SK-N-SH (cell line): ENCODE measurements at regions not wholly inside any gene's neighbourhood (a gene's known extent, or its start where the extent isn't known, plus 50 kb on each side); places are given as distances from the start of the nearest gene placed in this dataset.

Experiments
- CTCF ChIA-PET: fragments of 300-600, 350-600 bp; formaldehyde crosslinking; extraction: SDS; loops from one replicate; lab custom pipeline; 2021; lab: Yijun Ruan, JAX
- POLR2A ChIA-PET: fragments of 350-600 bp; sonication (Branson Sonifier 250); formaldehyde crosslinking; extraction: SDS; loops from one replicate; lab custom pipeline; 2020; ENCODE audit warnings: antibody characterized with exemption, inconsistent platforms; lab: Yijun Ruan, JAX
- DNase-seq: peaks from one replicate; pipeline ENCODE4 v3.0.0; 2012
- H2AFZ ChIP-seq: fragments of 200-600 bp; sonication (generic); 2 replicates; pipeline ENCODE4 v1.8.1; 2016; ENCODE audit warnings: antibody characterized with exemption, mild to moderate bottlenecking, low read depth
- H3F3A ChIP-seq: fragments of 200-600 bp; sonication (generic); replicated peaks from 2 replicates; pipeline ENCODE3; 2016; ENCODE audit warnings: antibody characterized with exemption, mild to moderate bottlenecking; ENCODE audit not compliant: insufficient read depth
- H3K27ac ChIP-seq, 2 experiments: fragments of 200-500 bp in 1 of 2; fragments of 200-600 bp in 1 of 2; sonication (Bioruptor generic) in 1 of 2; sonication (generic), shearing (Covaris generic) in 1 of 2; 2 replicates each; pipeline versions ENCODE4 v1.5.1 to v1.6.1; 2014 to 2016; ENCODE audit warnings: low read depth in 2 of 2, inconsistent platforms in 1 of 2, low read length in 1 of 2, mild to moderate bottlenecking in 1 of 2, mixed read lengths in 1 of 2
- H3K27me3 ChIP-seq: fragments of 200-600 bp; sonication (generic), shearing (Covaris generic); 2 replicates; pipeline ENCODE4 v1.6.1; 2016; ENCODE audit warnings: mixed run types; ENCODE audit not compliant: insufficient read depth
- H3K36me3 ChIP-seq, 2 experiments: fragments of 200-500 bp in 1 of 2; fragments of 200-600 bp in 1 of 2; sonication (Bioruptor generic) in 1 of 2; sonication (generic) in 1 of 2; replicated peaks in 1 of 2; 2 replicates each; pipeline versions ENCODE3 to v1.5.1; 2014 to 2016; ENCODE audit warnings: low read length in 1 of 2, mild to moderate bottlenecking in 1 of 2; ENCODE audit not compliant: insufficient read depth in 2 of 2, control insufficient read depth in 1 of 2
- H3K4me1 ChIP-seq, 2 experiments: fragments of 200-500 bp in 1 of 2; fragments of 200-600 bp in 1 of 2; sonication (Bioruptor generic) in 1 of 2; sonication (generic), shearing (Covaris generic) in 1 of 2; 2 replicates each; pipeline versions ENCODE4 v1.5.1 to v1.6.1; 2014 to 2016; ENCODE audit warnings: low read depth in 1 of 2, low read length in 1 of 2, mixed run types in 1 of 2; ENCODE audit not compliant: insufficient read depth in 2 of 2, control insufficient read depth in 1 of 2
- H3K4me2 ChIP-seq: fragments of 200-600 bp; sonication (generic), shearing (Covaris generic); 2 replicates; pipeline ENCODE4 v1.6.1; 2017; ENCODE audit warnings: mixed run types
- H3K4me3 ChIP-seq, 2 experiments: fragments of 200-500 bp in 1 of 2; fragments of 200-600 bp in 1 of 2; sonication (Bioruptor generic) in 1 of 2; sonication (generic), shearing (Covaris generic) in 1 of 2; 2 replicates each; pipeline versions ENCODE4 v1.5.1 to v1.8.1; 2014 to 2016; ENCODE audit warnings: low read depth in 2 of 2, inconsistent platforms in 1 of 2, low read length in 1 of 2, mild to moderate bottlenecking in 1 of 2, mixed read lengths in 1 of 2, moderate library complexity in 1 of 2
- H3K79me2 ChIP-seq: fragments of 200-600 bp; sonication (generic); 2 replicates; pipeline ENCODE4 v1.8.1; 2017; ENCODE audit warnings: mild to moderate bottlenecking; ENCODE audit not compliant: insufficient read depth
- H3K9ac ChIP-seq: fragments of 200-600 bp; sonication (generic); 2 replicates; pipeline ENCODE4 v1.6.1; 2017; ENCODE audit warnings: mixed run types
- H3K9me2 ChIP-seq: fragments of 200-600 bp; sonication (generic); 2 replicates; pipeline ENCODE4 v1.6.1; 2017; ENCODE audit warnings: mixed run types
- H3K9me3 ChIP-seq: fragments of 200-600 bp; sonication (generic); 2 replicates; pipeline ENCODE4 v1.6.1; 2017; ENCODE audit warnings: mixed run types, mild to moderate bottlenecking, moderate library complexity
- H4K20me1 ChIP-seq: fragments of 200-600 bp; sonication (generic); 2 replicates; pipeline ENCODE4 v1.6.1; 2017; ENCODE audit warnings: mild to moderate bottlenecking, mixed run types; ENCODE audit not compliant: insufficient read depth
- CHD2 ChIP-seq: fragments of 150-350 bp; IDR thresholded peaks from 2 replicates; pipeline ENCODE4 v1.6.1; 2018; ENCODE audit warnings: low read length; ENCODE audit not compliant: partially characterized antibody
- ELF1 ChIP-seq: IDR thresholded peaks from 2 replicates; pipeline ENCODE4 v1.4.0; 2012
- EP300 ChIP-seq, 2 experiments: IDR thresholded peaks; 2 replicates each; pipeline versions ENCODE4 v1.4.0 to v1.6.1; 2012; ENCODE audit warnings: borderline replicate concordance in 1 of 2, low read depth in 1 of 2, low read length in 1 of 2
- FOSL2 ChIP-seq: IDR thresholded peaks from 2 replicates; pipeline ENCODE4 v1.4.0; 2012; ENCODE audit warnings: low read depth, mild to moderate bottlenecking, moderate library complexity, borderline replicate concordance
- GATA2 ChIP-seq: sonication (generic); formaldehyde crosslinking; IDR thresholded peaks from 2 replicates; pipeline ENCODE4 v1.5.0; 2020; ENCODE audit warnings: mild to moderate bottlenecking, missing genetic modification reagents
- MEF2A ChIP-seq: IDR thresholded peaks from 2 replicates; pipeline ENCODE4 v1.4.0; 2012; ENCODE audit warnings: low read depth, borderline replicate concordance
- NFIC ChIP-seq: IDR thresholded peaks from 2 replicates; pipeline ENCODE4 v1.4.0; 2012; ENCODE audit warnings: borderline replicate concordance
- NRF1 ChIP-seq: IDR thresholded peaks from 2 replicates; pipeline ENCODE4 v1.6.1; 2012; ENCODE audit warnings: low read depth, mild to moderate bottlenecking, low read length
- POLR2AphosphoS5 ChIP-seq: IDR thresholded peaks from 2 replicates; pipeline ENCODE4 v1.6.1; 2012; ENCODE audit warnings: low read depth, low read length
- RCOR1 ChIP-seq: fragments of 150-350 bp; IDR thresholded peaks from 2 replicates; pipeline ENCODE4 v1.6.1; 2017; ENCODE audit warnings: antibody characterized with exemption, low read length
- RFX5 ChIP-seq: IDR thresholded peaks from 2 replicates; pipeline ENCODE4 v1.6.1; 2012; ENCODE audit warnings: mild to moderate bottlenecking, improper control_type of control experiment, low read length
- SMC3 ChIP-seq: IDR thresholded peaks from 2 replicates; pipeline ENCODE4 v1.6.1; 2012; ENCODE audit warnings: low read depth, low read length, improper control_type of control experiment
- TAF1 ChIP-seq: IDR thresholded peaks from 2 replicates; pipeline ENCODE4 v1.6.1; 2012; ENCODE audit warnings: low read depth, mild to moderate bottlenecking, low read length, moderate library complexity, borderline replicate concordance
- TEAD4 ChIP-seq: IDR thresholded peaks from 2 replicates; pipeline ENCODE4 v1.4.0; 2012; ENCODE audit warnings: mild to moderate bottlenecking, borderline replicate concordance; ENCODE audit not compliant: insufficient read depth
- WGBS: methylation state at CpG from one replicate; pipeline ENCODE4 v1.1.6; 2017; ENCODE audit warnings: low lambda C conversion rate; 5-methylcytosine and 5-hydroxymethylcytosine counted together
- TF ChIP-seq, protein P1 (sequence below): fragments of 200-600 bp; sonication (generic); IDR thresholded peaks from 2 replicates; pipeline ENCODE4 v1.6.1; 2017; ENCODE audit warnings: antibody characterized with exemption, mild to moderate bottlenecking, moderate library complexity

- CTCF ChIA-PET = no interaction called here
- Histone ChIP-seq H3K27ac (no peak overlapping the region), H3K36me3 (no peaks in the 10 kb centered on the region), H3K79me2 (no peaks in the 10 kb centered on the region), H3K9ac (no peak overlapping the region), H3F3A (peaks cover 6% of the 10 kb centered on the region), H3K9me2 (no peaks in the 10 kb centered on the region), H4K20me1 (no peaks in the 10 kb centered on the region), H3K9me3 (no peaks in the 10 kb centered on the region), H3K4me3 (no peak overlapping the region), H3K27me3 (no peaks in the 10 kb centered on the region), H2AFZ (no peak overlapping the region), H3K4me1 (peaks cover 0 to 5% of the 10 kb centered on the region in 2 experiments; a peak in 2 of 4 replicates), H3K4me2 (no peak overlapping the region)
- POLR2A ChIA-PET = no interaction called here
- no peak for DNase-seq
- TF ChIP-seq NRF1 = no peak
- no peak for TF ChIP-seq TAF1
- TF ChIP-seq NFIC = no peak
- TF ChIP-seq CHD2 = no peak
- TF ChIP-seq ELF1 = no peak
- no peak for TF ChIP-seq POLR2AphosphoS5
- no peak for TF ChIP-seq SMC3
- no peak for TF ChIP-seq GATA2
- no peak for TF ChIP-seq MEF2A
- TF ChIP-seq EP300 (IDR thresholded peaks at IDR 0.05; ENCODE audit: borderline replicate concordance in 1 of 2, low read depth in 1 of 2, low read length in 1 of 2) = no peak
- WGBS = 76% methylated on average over 1 of the region's 1 CpG
Observed at GRCh38 chr3:29207427-29207826, 73.4 kb upstream of the RBMS3 start.

DNA sequence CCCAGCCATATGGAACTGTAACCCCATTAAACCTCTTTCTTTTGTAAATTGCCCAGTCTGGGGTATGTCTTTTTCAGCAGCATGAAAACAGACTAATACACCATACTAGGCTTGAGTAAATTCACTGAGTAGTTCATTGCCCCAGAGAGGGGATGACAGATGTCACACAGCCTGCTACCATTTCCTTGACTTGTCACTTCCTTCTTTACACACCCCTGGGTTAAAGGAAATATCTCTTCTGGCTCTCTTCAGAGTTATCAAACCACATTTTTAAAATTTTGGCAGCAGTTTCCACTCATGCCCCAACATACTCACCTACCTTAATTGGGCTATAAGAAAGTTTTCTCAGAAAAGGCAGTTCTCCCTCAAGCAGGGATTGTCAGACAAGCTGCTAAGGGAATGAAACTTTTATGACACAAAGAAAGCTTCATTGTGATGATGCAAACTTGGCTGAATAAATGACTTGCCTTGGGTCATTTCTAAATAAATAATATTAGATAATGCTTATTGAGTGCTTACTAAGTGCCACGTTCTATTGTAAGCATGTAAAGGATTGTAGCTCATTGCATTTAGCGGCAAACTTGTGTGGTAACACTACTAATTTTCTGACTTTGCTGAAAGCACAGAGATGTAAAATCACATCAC is 68.0 kb upstream of the RBMS3 start:
- H3K79me2 ChIP-seq = no peaks in the 10 kb centered on the region
- no peaks in the 10 kb centered on the region for H3F3A ChIP-seq
- no peaks in the 10 kb centered on the region for H3K9me2 ChIP-seq
- H3K27ac ChIP-seq = no peak overlapping the region
- no peak overlapping the region for H3K4me2 ChIP-seq
- H4K20me1 ChIP-seq = no peaks in the 10 kb centered on the region
- H2AFZ ChIP-seq = no peak overlapping the region
- no peaks in the 10 kb centered on the region for H3K9me3 ChIP-seq
- no peaks in the 10 kb centered on the region for H3K27me3 ChIP-seq
- no peak overlapping the region for H3K9ac ChIP-seq
- ChIA-PET POLR2A (no interaction called here), CTCF (no interaction called here)
- H3K36me3 ChIP-seq = no peaks in the 10 kb centered on the region
- TF ChIP-seq, protein P1, sequence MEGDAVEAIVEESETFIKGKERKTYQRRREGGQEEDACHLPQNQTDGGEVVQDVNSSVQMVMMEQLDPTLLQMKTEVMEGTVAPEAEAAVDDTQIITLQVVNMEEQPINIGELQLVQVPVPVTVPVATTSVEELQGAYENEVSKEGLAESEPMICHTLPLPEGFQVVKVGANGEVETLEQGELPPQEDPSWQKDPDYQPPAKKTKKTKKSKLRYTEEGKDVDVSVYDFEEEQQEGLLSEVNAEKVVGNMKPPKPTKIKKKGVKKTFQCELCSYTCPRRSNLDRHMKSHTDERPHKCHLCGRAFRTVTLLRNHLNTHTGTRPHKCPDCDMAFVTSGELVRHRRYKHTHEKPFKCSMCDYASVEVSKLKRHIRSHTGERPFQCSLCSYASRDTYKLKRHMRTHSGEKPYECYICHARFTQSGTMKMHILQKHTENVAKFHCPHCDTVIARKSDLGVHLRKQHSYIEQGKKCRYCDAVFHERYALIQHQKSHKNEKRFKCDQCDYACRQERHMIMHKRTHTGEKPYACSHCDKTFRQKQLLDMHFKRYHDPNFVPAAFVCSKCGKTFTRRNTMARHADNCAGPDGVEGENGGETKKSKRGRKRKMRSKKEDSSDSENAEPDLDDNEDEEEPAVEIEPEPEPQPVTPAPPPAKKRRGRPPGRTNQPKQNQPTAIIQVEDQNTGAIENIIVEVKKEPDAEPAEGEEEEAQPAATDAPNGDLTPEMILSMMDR = no peak
- TF ChIP-seq TAF1 (no peak), RFX5 (no peak), TEAD4 (no peak), FOSL2 (no peak), RCOR1 (no peak)
- no peak for DNase-seq
- WGBS = 84% methylated on average over 2 of the region's 2 CpGs
- H3K4me3 ChIP-seq = no peak overlapping the region
- H3K4me1 ChIP-seq = no peaks in the 10 kb centered on the region; a peak in 1 of 4 replicates
